ENCODE measurements at regions not wholly inside any gene's neighbourhood (a gene's known extent, or its start where the extent isn't known, plus 50 kb on each side); places are given as distances from the start of the nearest gene placed in this dataset.
"Not testable (repeated sequence)": the region's sequence is repeated elsewhere in the genome, so short reads cannot be mapped to it uniquely, and the experiment has no call there.

GRCh38 chr3:72660270-72661114 is 187.8 kb downstream of the SHQ1 start:
- DNase-seq (ENCODE audit: low read depth): no peak

DNA sequence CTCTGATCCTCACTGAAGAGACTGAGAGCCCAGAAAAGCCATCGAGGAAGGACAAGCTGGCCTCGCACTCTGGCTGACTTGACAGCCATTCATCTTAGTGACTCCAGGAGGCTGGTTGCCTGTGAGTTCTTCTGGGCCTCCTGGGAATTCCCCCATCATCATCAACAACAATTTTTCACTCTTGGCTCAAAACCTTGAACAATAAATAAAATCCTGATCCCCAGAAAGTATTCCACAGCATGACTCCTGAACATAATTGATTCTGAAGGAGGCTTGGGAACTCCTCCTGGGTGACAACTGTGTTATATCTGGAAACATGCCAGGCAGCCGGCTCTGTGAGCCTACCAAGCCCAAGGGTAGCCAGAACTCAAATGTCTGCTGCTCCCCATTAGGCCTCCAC is 188.6 kb downstream of the SHQ1 start:
- no peak for DNase-seq (ENCODE audit: low read depth)

GRCh38 chr3:72659188-72659587 is 189.1 kb downstream of the SHQ1 start:
- no peak for DNase-seq (ENCODE audit: low read depth)

DNA sequence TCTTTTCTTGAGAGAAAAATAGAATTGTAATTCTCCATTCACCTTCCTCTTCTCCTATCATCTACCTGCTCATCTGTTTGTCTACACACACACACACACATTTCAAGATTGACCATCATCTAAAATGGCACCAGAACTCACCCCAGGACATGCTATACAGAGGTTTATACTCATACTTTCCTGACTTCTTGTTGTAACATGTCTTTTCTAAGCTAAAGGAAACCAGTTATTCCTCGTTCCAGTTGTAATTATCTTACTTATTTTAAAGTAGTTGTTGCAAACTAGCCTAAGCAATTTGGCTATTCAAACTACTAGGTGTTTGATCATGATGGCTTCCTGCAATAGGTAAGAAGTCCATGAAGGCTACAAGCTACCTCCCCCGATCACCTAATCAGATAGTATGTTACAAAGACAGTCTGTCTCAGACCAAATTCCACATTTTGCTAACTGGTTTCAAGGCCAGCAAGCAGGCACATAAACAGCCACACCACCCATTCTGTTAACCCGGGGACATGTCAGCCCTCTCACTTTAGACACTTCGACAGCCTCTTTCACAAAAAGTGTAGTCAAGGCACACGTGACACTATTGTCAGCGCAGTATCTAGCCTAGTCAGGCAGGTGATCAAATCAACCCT is 189.7 kb downstream of the SHQ1 start:
- no peak for DNase-seq (ENCODE audit: low read depth)

DNA sequence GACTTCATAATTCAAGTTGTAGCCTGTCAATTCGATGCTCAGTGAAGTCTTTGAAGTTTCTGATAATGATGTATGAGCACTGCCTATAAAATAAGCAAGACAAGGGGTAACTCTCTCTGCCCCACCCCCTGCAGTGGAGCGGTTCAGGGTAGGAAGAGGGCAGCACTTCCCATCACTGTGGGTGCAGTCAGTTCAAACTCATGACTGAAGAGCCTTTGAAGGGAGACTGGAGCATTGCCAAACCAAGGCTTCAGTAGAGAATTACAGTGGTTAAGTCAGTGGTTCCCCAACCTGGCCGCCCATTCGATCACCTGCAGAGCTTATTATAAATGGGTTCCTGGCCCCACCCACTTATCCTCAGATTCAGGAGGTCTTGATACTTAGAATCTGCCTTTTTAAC is 190.6 kb downstream of the SHQ1 start:
- peak; percentile 1 for DNase-seq (ENCODE audit: low read depth)

GRCh38 chr3:72655723-72656122 is 192.5 kb downstream of the SHQ1 start:
- no peak for DNase-seq (ENCODE audit: low read depth)

GRCh38 chr3:72655131-72655551 is 193.1 kb downstream of the SHQ1 start:
- no peak for DNase-seq (ENCODE audit: low read depth)

- no peak for DNase-seq (ENCODE audit: low read depth)
Observed at GRCh38 chr3:72652395-72652794, 195.8 kb downstream of the SHQ1 start.

DNA sequence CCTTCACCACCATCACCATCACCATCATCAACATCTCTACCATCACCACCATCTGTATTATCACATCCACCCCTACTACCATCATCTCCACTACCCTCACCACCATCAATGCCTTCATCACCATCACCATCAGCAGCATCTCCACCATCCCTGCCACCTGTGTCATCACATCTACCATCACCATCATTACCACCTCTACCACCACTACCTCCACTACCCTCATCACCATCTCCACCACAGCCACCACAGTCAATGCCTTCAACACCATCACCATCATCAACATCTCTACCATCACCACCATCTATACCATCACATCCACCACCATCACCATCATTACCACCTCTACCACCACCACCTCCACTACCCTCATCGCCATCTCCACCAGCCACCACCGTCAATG is 196.7 kb downstream of the SHQ1 start:
- DNase-seq (ENCODE audit: low read depth): no peak

- no peak for DNase-seq (ENCODE audit: low read depth)
Observed at GRCh38 chr3:72646263-72646662, 202.0 kb downstream of the SHQ1 start.

DNA sequence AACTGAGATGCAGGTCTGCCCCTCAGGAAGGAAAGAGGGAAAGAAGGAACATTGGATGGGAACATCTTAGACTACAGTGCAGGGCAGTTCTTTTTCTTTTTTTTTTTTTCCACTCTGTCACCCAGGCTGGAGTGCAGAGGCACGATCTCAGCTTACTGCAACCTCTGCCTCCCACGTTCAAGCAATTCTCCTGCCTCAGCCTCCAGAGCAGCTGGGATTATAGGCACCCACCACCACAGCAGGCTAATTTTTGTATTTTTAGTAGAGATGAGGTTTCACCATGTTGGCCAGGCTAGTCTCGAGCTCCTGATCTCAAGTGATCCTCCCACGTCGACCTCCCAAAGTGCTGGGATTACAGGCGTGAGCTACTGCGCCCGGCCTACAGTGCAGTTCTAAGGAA is 204.6 kb downstream of the SHQ1 start:
- DNase-seq (ENCODE audit: low read depth): not testable (repeated sequence)

DNA sequence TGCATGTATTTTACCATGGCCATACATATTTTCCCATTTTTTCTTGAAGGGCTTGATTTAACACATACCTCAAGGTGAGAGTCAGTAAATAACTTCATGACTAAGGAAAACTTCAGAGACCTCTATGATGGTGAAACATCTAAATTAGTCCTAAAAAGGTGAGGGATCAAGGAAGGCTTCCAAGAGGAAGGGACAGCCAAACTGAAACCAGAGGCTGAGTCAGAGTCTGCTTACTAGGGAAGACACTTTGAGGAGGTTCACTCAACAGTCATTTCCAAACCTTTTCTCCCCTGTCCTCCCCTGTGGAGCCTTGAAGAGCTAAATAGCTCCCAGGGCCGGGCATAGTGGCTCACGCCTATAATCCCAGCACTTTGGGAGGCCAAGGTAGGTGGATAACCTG is 206.6 kb downstream of the SHQ1 start:
- no peak for DNase-seq (ENCODE audit: low read depth)

DNA sequence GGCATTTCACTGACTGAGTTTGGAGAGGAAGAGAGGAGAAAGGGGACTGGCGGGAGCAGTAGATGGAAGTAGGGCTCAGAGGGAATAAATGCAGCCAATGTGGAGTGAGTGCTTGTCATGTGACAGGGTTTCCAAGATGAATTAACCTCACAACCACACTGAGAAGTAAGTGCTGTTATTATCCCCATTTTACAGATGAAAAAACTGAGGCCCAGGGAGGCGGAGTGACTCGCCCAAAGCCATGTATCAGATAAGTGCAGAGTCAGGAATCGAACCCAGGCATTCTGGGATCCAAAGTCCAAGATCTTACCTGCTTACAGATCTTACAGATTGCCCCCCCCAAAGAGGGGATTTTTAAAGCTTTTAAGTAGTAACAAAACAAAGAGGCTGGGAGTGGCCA is 207.2 kb downstream of the SHQ1 start:
- no peak for DNase-seq (ENCODE audit: low read depth)

- no peak for DNase-seq (ENCODE audit: low read depth)
Observed at GRCh38 chr3:72636969-72637597, 211.2 kb downstream of the SHQ1 start.

GRCh38 chr3:72635551-72635950 is 212.7 kb downstream of the SHQ1 start:
- DNase-seq (ENCODE audit: low read depth): no peak

DNA sequence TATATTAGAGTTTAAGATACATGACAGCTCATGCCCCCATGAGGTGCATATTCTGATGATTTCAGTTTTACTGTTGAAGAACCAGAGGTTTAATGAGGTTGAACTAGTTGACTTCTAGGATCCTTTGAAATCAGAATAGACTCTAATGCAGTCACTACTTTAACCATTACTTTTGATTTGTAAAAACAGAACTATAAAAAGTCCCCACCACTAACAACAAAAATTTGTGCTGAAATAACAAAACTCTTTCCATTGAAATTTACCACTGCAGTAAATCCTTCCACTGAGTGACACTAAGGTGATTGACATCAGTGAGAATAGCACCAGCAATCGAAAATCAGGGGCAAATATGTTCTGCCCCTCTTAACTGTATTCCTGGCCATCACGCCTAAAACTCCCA is 214.1 kb downstream of the SHQ1 start:
- no peak for DNase-seq (ENCODE audit: low read depth)

DNA sequence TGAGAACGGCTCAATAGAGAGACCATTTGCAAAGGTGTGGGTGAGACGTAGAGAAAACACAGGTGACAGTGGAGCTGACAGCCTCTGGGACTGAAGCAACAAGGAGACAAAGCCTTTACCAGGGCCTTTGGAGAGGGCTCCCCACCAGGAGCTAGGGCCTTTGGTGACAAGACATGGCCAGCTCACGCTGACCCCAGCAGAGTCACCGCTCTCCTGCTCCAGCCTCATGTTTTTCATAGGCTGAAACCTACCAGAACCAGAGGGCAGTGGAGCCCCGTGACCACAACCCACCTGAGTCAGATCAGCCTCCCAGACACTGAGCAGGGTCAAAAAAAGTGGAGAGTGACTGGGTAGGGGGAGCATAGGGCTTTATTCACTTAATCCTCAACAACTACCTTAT is 214.7 kb downstream of the SHQ1 start:
- no peak for DNase-seq (ENCODE audit: low read depth)

- no peak for DNase-seq (ENCODE audit: low read depth)
Observed at GRCh38 chr3:72633121-72633520, 215.1 kb downstream of the SHQ1 start.

DNA sequence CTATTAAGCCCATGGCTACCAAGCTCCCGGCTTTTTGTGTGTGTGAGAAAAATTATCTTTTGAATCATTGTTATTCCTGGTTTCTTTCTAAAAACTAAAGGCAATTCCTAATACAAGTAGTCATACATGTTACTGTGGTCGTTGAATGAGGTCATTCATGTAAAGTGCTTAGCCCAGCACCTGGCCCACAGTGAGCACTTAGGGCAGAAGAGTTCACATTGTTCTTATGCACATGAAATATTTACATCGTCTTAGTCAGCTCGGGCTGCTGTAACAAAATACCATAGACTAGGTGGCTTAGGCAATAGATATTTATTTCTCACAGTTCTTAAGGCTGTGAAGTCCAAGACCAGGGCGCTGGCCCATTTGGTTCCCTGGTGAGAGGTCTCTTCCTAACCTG is 216.1 kb downstream of the SHQ1 start:
- no peak for DNase-seq (ENCODE audit: low read depth)

GRCh38 chr3:72630969-72631344 is 217.3 kb downstream of the SHQ1 start:
- no peak for DNase-seq (ENCODE audit: low read depth)

- DNase-seq (ENCODE audit: low read depth): no peak
Observed at GRCh38 chr3:72630327-72630968, 217.8 kb downstream of the SHQ1 start.

DNA sequence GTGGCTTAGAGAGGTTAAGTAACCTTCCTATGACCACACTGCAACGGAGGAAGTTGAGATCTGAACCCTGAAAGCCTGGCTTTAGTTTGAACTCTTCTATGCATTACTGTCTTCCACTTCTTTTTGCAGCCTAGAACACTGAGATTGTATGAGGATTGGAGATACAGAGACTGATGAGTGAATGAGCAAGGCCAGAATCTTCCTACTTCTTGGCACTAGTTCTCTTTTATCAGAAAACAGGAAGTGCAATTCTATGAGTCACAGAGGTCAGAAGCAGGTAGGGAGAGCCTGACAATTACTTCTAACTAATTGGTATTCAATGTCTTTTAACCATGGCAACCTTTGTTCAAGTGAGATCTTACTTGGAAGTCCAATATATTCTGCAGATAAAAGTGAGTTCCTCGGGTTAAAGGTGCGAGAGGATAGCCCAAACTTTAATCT is 219.0 kb downstream of the SHQ1 start:
- no peak for DNase-seq (ENCODE audit: low read depth)

GRCh38 chr3:72628065-72628464 is 220.2 kb downstream of the SHQ1 start:
- no peak for DNase-seq (ENCODE audit: low read depth)

Measured in activated T-helper 9 cell treated with anti-CD3 and anti-CD28 coated beads, Interleukin-2, amount 50 U/mL, for 16 hours (primary cell).